Spleen (tissue), 11 donors: ENCODE measurements at regions not wholly inside any gene's neighbourhood (a gene's known extent, or its start where the extent isn't known, plus 50 kb on each side); places are given as distances from the start of the nearest gene placed in this dataset.

Source experiments
- DNase-seq: peaks from one replicate; pipeline ENCODE4 v3.0.0-alpha.2; 2020
- H3K27ac ChIP-seq, 8 donors: fragments of 200-600 bp; sonication (generic) in 7 of 8; 1 replicate in 4 of 8; 2 replicates in 4 of 8; pipeline versions ENCODE4 v1.5.0 to v1.8.0; 2016 to 2021; ENCODE audit warnings: inconsistent platforms in 4 of 8, mild to moderate bottlenecking in 4 of 8, moderate library complexity in 1 of 8
- H3K27me3 ChIP-seq, 7 donors: fragments of 200-600 bp; sonication (generic) in 6 of 7; replicated peaks in 1 of 7; 1 replicate in 4 of 7; 2 replicates in 3 of 7; pipeline versions ENCODE4 v1.5.0 to v1.8.0; 2016 to 2021; ENCODE audit warnings: inconsistent platforms in 3 of 7, mild to moderate bottlenecking in 1 of 7
- H3K36me3 ChIP-seq, 6 donors: fragments of 200-600 bp; sonication (generic) in 5 of 6; 1 replicate in 4 of 6; 2 replicates in 2 of 6; pipeline versions ENCODE4 v1.5.0 to v1.8.0; 2016 to 2021; ENCODE audit warnings: inconsistent platforms in 2 of 6
- H3K4me1 ChIP-seq, 6 donors: fragments of 200-600 bp; sonication (generic) in 5 of 6; 1 replicate in 3 of 6; 2 replicates in 3 of 6; pipeline versions ENCODE4 v1.5.0 to v1.8.0; 2016 to 2021; ENCODE audit warnings: inconsistent platforms in 3 of 6
- H3K4me3 ChIP-seq, 8 donors: fragments of 200-600 bp; sonication (generic) in 7 of 8; 1 replicate in 4 of 8; 2 replicates in 4 of 8; pipeline versions ENCODE4 v1.5.0 to v1.8.0; 2016 to 2021; ENCODE audit warnings: inconsistent platforms in 4 of 8, mild to moderate bottlenecking in 4 of 8, moderate library complexity in 2 of 8
- H3K9me3 ChIP-seq, 8 donors: fragments of 200-600 bp; sonication (generic) in 7 of 8; 1 replicate in 4 of 8; 2 replicates in 4 of 8; pipeline versions ENCODE4 v1.5.0 to v1.8.0; 2016 to 2021; ENCODE audit warnings: inconsistent platforms in 4 of 8
- POLR2A ChIP-seq, 3 donors: fragments of 450-650 bp; IDR thresholded peaks; one replicate each; pipeline ENCODE4 v1.5.1; 2017; ENCODE audit warnings: antibody characterized with exemption in 3 of 3, mild to moderate bottlenecking in 1 of 3
- POLR2AphosphoS5 ChIP-seq, 3 donors: sonication (generic); formaldehyde crosslinking; IDR thresholded peaks; one replicate each; pipeline ENCODE4 v1.5.1; 2017; ENCODE audit warnings: antibody characterized with exemption in 3 of 3
- WGBS, 5 donors: extraction: QIAGEN DNeasy Blood & Tissue Kit in 3 of 5; methylation state at CpG; one replicate each; pipeline versions ENCODE4 v1.1.5 to v1.1.7; 2013 to 2018; 5-methylcytosine and 5-hydroxymethylcytosine counted together
- intact Hi-C: fragments of 100-400 bp; cut with DNase I; formaldehyde crosslinking; loops from one replicate; pipeline ENCODE4 v1.15.0; 2023; ENCODE audit warnings: low total_unique reads
- TF ChIP-seq, protein P1 (sequence below), 11 experiments: fragments of 200-600 bp in 7 of 11; fragments of 450-650 bp in 4 of 11; sonication (generic) in 4 of 11; IDR thresholded peaks in 8 of 11; conservative IDR thresholded peaks in 3 of 11; 1 replicate in 7 of 11; 2 replicates in 4 of 11; pipeline versions ENCODE4 v1.4.0 to v1.8.0; 2016 to 2021; ENCODE audit warnings: antibody characterized with exemption in 11 of 11, inconsistent platforms in 4 of 11, mild to moderate bottlenecking in 1 of 11
- donor health status: healthy with polysubstance abuse.
- donor health status: DM: no; HTN: no; CAD: no; lungs with moderate emphysema.
- donor health status: DM: no; HTN: no; CAD: no.
- donor health status: Bipolar disorder and iron deficiency.
- donor health status: healthy.
- donor health status: DM: no; HTN: no; CAD: no.
- donor health status: DM: yes; HTN: yes; CAD: no.

DNA sequence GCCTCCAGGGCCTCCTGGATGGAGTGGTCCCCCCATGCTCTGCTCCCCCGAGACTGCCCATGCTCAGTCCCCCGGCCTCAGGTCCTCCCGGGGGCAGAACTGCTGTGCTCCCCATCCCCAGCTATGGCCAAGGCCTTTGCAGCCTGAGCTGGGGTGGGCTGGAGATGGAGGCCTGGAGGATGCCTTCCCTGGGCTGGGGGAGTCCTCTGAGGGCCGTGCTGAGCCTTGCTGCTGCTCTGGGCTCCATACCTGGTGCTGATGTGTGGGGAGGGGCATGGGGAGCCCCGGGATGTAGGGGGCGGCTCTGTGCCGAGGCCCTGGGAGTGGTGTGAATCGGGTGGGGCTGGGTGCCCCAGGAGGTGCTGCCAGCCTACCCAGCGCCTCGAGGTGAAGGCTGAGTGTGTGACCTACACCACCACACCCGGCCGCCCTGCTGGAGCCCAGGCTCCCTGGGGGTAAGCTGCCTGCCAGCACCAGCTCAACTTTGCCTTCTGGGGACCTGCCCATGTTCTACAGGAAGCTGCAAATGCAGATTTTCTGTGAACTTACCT lies 109.5 kb downstream of the UNCX start:
- Histone ChIP-seq H3K27ac (no peak overlapping the region), H3K4me3 (no peak overlapping the region), H3K27me3 (peaks cover 0 to 69% (median 23%) of the 10 kb centered on the region in 7 donors), H3K36me3 (no peaks in the 10 kb centered on the region), H3K4me1 (no peaks in the 10 kb centered on the region), H3K9me3 (peaks cover 0 to 27% (median 15%) of the 10 kb centered on the region in 8 donors)
- intact Hi-C loops, result no loop called here
- TF ChIP-seq, protein P1, sequence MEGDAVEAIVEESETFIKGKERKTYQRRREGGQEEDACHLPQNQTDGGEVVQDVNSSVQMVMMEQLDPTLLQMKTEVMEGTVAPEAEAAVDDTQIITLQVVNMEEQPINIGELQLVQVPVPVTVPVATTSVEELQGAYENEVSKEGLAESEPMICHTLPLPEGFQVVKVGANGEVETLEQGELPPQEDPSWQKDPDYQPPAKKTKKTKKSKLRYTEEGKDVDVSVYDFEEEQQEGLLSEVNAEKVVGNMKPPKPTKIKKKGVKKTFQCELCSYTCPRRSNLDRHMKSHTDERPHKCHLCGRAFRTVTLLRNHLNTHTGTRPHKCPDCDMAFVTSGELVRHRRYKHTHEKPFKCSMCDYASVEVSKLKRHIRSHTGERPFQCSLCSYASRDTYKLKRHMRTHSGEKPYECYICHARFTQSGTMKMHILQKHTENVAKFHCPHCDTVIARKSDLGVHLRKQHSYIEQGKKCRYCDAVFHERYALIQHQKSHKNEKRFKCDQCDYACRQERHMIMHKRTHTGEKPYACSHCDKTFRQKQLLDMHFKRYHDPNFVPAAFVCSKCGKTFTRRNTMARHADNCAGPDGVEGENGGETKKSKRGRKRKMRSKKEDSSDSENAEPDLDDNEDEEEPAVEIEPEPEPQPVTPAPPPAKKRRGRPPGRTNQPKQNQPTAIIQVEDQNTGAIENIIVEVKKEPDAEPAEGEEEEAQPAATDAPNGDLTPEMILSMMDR (IDR thresholded peaks at IDR 0.05 in 8 of 11, conservative IDR thresholded peaks at IDR 0.05 in 3 of 11), result no peak
- TF ChIP-seq POLR2AphosphoS5 (IDR thresholded peaks at IDR 0.05), result no peak
- no peak for TF ChIP-seq POLR2A (IDR thresholded peaks at IDR 0.05)
- 71 to 93% (median 79%) methylated on average over 1 to 12 of the region's 12 CpGs for WGBS, 5 donors
- peak; percentile 54 for DNase-seq

DNA sequence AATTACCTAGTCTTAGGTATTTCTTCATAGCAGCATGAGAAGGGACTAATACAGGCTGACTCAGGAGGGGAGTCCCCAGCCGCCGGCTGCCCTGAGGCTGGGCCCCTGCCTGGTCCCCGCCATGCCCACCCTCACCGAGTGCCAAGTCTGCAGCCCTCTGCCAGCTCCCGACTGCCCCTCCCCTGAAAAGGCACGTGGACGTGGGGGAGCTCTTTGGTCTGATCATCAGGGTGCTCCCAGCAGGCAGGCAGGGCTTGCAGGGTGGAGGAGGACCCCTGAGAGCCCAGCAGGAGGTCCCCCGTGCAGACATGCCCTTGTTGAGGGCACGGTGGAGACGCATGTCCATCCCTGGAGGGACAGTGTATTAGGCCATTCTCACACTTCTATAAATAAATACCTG lies 110.9 kb downstream of the UNCX start:
- Histone ChIP-seq H3K27ac (no peak overlapping the region), H3K27me3 (peaks cover 0 to 77% (median 23%) of the 10 kb centered on the region in 7 donors), H3K4me1 (no peaks in the 10 kb centered on the region), H3K4me3 (no peak overlapping the region), H3K9me3 (peaks cover 0 to 14% (median 2%) of the 10 kb centered on the region in 8 donors), H3K36me3 (no peaks in the 10 kb centered on the region)
- intact Hi-C loops, result no loop called here
- TF ChIP-seq POLR2A (IDR thresholded peaks at IDR 0.05), result no peak
- TF ChIP-seq, protein P1 (IDR thresholded peaks at IDR 0.05 in 8 of 11, conservative IDR thresholded peaks at IDR 0.05 in 3 of 11), result no peak
- TF ChIP-seq POLR2AphosphoS5 (IDR thresholded peaks at IDR 0.05), result no peak
- peak; percentile 41 for DNase-seq
- 73 to 88% (median 83%) methylated on average over 10 of the region's 10 CpGs for WGBS, 5 donors

DNA sequence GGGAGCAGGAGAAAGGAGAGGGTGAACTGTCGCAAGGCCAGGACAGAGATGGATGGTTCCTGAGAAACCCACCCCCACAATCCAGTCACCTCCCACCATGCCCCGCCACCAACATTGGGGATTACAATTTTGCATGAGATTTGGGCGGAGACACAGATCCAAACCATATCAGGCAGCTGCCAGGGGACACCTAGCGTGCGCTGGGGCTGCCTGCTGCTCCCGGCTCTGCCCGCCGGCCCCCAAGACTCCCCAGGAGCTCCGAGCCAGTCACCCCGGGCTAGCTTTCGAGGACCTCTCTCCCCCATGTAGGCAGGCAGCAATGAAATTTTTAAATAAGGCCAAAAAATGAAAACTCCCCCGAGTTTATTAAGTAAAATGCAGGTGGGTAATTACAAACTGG lies 111.7 kb downstream of the UNCX start:
- H3K4me3 ChIP-seq, result no peak overlapping the region
- TF ChIP-seq POLR2A (IDR thresholded peaks at IDR 0.05) (no peak), POLR2AphosphoS5 (IDR thresholded peaks at IDR 0.05) (no peak)
- TF ChIP-seq, protein P1 (IDR thresholded peaks at IDR 0.05 in 8 of 11, conservative IDR thresholded peaks at IDR 0.05 in 3 of 11), result no peak
- no peaks in the 10 kb centered on the region for H3K36me3 ChIP-seq
- peaks cover 0 to 6% (median 0%) of the 10 kb centered on the region in 8 donors for H3K9me3 ChIP-seq
- no peaks in the 10 kb centered on the region for H3K4me1 ChIP-seq
- peak; percentile 28 for DNase-seq
- peaks cover 0 to 77% (median 29%) of the 10 kb centered on the region in 7 donors for H3K27me3 ChIP-seq
- WGBS, 5 donors, result 75 to 93% (median 82%) methylated on average over 11 to 12 of the region's 12 CpGs
- intact Hi-C loops, result no loop called here
- no peak overlapping the region for H3K27ac ChIP-seq

DNA sequence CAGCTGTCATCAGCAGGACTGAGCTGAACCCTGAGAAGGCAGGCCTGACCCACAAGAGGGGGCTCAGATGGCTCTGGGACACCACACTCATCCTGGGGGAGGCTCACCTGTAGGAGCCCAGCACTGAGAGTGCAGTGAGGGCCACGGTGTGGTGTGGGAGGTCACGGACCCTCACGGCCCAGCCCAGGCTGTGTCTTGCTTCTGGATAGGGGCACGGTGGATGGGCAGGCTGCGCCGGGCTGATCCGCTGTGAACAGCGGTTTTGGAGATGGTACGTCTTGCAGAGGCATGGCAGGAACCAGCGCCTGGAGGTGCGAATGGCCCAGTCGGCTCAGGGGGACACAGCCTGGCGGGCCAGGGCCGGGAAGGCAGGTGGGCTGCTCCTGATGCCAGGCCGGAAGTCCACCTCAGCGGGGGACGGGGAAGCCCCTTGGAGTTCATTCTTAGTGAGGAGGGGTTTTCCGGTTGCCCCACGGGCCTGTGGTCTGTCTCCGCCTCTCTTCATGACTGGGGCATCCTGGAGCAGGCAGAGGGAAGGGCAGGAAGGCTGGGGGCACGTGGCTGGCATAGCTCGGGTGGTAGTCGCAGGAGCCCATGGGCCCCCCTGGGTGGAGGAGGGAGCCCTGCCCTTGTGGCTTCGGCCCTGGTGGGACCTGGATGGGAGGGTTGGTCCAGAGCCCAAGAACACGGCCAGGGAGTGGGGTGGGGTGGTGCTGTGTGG lies 112.5 kb downstream of the UNCX start:
- WGBS, 5 donors, result 80 to 87% (median 85%) methylated on average over 16 to 25 of the region's 25 CpGs
- Histone ChIP-seq H3K9me3 (peaks cover 0 to 6% (median 0%) of the 10 kb centered on the region in 8 donors), H3K4me3 (no peak overlapping the region), H3K27ac (no peak overlapping the region), H3K27me3 (peaks cover 0 to 77% (median 27%) of the 10 kb centered on the region in 7 donors), H3K36me3 (no peaks in the 10 kb centered on the region), H3K4me1 (no peaks in the 10 kb centered on the region)
- TF ChIP-seq POLR2A (IDR thresholded peaks at IDR 0.05) (no peak), POLR2AphosphoS5 (IDR thresholded peaks at IDR 0.05) (no peak)
- TF ChIP-seq, protein P1 (IDR thresholded peaks at IDR 0.05 in 8 of 11, conservative IDR thresholded peaks at IDR 0.05 in 3 of 11), result no peak
- DNase-seq, result peak; percentile 73
- intact Hi-C loops, result no loop called here
